LNCAP (cell line): ENCODE measurements at regions not wholly inside any gene's neighbourhood (a gene's known extent, or its start where the extent isn't known, plus 50 kb on each side); places are given as distances from the start of the nearest gene placed in this dataset.

ENCODE experiments used
- TF ChIP-seq, protein P1 (sequence below): fragments of 450-650 bp; IDR thresholded peaks from 2 replicates; pipeline ENCODE4 v1.5.1; 2017; ENCODE audit warnings: mild to moderate bottlenecking

DNA sequence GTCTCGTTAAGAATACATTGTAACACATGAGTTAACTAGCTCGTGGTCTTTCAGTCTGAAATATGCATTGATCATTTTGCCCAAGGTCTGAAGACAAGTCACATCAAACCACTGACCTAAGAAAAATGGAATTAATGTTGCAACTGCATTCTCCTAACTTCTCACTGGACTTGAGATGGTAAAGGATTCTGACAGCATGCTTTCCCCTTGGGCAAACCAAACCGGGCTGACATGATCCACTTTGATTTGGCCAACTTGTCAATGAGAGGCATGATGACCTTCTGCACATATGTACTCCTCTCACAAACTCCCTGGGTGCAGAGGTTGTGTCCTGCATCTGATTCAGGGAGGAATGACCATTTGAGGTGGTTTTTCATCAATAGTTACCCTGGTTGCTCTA lies 1982.5 kb upstream of the PIK3C3 start:
- TF ChIP-seq, protein P1, sequence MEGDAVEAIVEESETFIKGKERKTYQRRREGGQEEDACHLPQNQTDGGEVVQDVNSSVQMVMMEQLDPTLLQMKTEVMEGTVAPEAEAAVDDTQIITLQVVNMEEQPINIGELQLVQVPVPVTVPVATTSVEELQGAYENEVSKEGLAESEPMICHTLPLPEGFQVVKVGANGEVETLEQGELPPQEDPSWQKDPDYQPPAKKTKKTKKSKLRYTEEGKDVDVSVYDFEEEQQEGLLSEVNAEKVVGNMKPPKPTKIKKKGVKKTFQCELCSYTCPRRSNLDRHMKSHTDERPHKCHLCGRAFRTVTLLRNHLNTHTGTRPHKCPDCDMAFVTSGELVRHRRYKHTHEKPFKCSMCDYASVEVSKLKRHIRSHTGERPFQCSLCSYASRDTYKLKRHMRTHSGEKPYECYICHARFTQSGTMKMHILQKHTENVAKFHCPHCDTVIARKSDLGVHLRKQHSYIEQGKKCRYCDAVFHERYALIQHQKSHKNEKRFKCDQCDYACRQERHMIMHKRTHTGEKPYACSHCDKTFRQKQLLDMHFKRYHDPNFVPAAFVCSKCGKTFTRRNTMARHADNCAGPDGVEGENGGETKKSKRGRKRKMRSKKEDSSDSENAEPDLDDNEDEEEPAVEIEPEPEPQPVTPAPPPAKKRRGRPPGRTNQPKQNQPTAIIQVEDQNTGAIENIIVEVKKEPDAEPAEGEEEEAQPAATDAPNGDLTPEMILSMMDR, result no peak

DNA sequence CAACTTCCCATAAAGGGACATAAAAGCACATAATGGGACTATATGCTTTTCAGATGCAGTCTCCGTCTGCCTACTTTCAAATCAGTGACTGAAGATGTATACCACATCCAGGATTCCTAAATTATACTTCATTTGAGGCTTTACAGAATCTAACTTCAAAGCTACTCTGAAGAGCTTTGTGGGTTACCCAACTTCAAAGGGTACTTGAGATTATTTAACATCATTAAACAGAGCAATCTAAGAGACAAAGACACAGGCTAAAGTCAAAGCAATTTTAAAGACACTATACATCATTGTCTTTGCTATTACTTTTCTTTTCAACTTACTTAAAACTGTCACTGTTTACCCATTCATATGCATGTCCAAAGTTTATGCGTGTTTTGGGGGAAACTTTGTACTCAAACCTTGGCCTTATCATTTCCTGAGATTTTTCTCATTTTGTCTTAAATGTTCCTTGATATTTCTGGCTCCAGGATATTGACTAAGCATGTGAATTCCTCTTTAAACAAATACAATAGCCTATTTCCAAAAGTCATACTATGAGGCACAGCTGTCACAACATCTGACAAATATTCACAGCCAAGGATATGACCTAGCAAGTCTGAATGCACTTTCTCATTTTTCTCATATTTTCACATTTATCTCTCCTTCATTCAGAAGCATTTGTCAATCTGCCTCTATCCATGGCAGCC lies 1985.1 kb upstream of the PIK3C3 start:
- TF ChIP-seq, protein P1, result no peak

DNA sequence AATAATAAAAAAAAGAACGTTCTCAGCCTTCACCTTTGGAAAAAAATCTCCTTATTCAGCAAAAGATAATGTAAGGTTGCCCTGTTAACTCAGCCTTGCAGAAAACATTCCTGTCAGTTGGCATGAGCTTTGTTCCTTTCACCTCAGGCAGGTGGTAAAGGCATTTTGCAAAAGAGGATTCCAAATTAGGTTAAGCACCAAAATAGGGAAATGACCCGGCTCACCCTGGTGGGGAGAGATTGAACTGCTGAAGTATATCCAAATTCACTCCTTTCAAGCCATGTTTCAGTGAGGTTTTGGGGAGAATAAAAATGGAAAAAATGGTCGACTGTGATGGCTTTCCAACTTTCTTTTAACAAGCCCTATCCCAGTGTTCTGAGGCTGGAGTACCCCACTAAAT lies 1988.8 kb upstream of the PIK3C3 start:
- TF ChIP-seq, protein P1, result peak; percentile 25; the same call in 1 of the 2 replicates

DNA sequence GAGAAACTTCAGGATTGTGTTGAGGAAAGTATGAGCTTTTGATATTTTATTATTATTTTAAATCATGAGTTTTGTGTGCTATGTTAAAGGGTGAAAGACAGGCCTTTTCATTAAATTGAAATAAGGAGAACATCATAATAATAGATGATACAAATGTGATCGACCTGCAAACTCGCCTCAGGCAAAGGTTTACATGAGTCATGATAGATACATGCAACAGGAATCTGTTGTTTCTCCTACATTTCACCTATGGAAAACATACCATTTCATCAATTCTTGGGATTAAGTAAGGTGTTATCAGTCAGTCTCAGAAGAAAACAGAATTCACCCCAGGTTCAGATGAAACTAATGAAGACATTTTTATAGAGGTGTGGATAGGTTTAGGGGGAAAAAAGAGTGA lies 1992.5 kb upstream of the PIK3C3 start:
- TF ChIP-seq, protein P1, result no peak

DNA sequence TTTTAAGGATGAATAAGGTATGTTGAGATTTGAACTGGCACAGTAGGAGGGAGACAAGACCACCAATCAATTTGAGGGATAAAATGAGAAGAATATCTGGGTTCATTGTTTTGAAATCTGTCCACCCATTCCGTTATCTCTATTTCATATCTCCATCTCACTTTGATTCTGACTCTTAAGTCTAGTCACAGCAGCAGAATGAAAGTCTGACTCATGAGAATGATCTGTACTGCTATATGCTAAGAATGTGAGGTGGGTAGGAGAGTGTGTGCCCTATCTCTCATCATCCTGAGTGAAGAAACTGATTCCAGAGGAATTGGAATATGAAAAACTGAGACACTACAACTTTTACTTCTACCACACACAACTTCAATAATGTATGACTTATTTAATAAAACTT lies 1994.5 kb upstream of the PIK3C3 start:
- TF ChIP-seq, protein P1, result no peak

DNA sequence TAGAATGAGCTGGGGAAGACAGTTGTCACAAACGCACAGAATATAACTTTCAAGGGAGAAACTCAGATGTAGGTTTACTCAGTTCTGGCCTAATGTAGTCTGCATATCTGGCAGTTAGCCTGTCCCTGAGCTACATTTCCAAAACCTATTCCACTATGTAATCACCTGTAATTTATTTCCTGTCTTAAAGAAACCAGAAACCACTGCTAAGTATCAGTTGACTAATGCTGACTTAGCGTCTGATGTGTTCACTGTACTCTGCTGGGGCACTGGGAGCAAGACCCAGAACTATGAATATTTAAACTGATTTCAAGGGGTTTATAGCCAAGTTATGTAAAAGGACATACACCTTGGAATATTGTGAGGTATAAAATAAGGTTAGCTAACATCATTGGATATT lies 1995.2 kb upstream of the PIK3C3 start:
- TF ChIP-seq, protein P1, result no peak

DNA sequence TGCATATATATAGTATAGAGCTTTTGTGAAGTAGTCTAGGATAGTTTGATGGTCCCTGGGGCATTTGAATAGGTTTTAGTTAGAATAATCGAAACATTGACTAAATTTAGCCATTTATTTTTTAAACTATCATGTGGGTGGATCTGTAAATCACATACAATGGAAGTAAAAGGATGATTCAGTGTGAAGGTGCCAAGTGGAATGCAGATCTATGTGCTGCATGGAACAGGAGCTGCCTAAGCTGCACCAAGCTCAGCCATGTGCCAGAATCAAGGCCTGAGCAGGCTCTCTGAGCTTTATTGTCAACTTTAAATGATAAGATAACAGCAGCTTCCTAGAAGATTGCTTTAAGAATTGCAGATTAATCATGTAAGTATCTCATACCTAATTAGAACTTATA lies 1996.2 kb upstream of the PIK3C3 start:
- TF ChIP-seq, protein P1, result no peak

DNA sequence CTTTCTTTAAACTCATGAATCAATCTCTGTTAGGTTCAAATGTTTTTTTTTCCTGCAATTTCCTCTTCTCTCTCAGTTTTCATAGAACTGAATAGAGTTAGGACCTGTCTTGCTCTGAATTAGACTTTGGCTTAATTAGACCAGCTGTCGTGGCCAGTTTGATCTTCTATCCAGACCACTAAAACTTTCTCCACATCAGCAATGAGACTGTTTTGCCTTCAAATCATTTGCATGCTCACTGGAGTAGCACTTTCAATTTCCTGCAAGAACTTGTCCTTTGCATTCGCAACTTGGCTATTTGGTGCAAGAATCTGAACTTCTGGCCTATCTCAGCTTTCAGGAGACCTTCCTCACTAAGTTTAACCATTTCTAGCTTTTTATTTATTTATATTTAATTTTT lies 2002.2 kb upstream of the PIK3C3 start:
- TF ChIP-seq, protein P1, result no peak
